GM21529 (cell line): ENCODE measurements at regions not wholly inside any gene's neighbourhood (a gene's known extent, or its start where the extent isn't known, plus 50 kb on each side); places are given as distances from the start of the nearest gene placed in this dataset.
"Not testable (repeated sequence)": the region's sequence is repeated elsewhere in the genome, so short reads cannot be mapped to it uniquely, and the experiment has no call there.

Experiments
- ATAC-seq: cut with Tn5 transposase; IDR thresholded peaks from one replicate; pipeline ENCODE4 v1.9.1; 2021; ENCODE audit not compliant: unreplicated experiment

GRCh38 chr10:28434063-28434462, 98.9 kb upstream of the WAC start:
- no peak for ATAC-seq

- no peak for ATAC-seq
Observed at GRCh38 chr10:28442403-28442802, 90.5 kb upstream of the WAC start.

DNA sequence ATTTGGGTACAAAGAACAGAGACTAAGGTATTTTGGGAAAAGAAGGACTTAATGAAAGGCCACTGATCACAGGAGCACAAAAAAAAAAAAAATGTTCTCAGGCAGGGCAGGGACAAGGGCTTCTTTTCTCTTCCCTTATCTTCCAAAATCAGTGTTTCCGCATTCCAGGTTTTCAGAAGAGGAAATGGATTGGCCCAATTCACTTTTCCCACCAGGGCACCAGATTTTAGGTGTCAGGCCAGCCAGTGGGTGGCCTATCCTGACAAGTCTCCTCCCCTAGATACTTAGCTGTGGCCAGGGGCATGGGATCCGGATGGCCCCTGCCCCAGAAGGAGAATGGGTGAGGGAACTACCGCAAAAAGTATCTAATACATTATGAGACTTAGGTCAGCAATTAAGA, 88.9 kb upstream of the WAC start:
- no peak for ATAC-seq

- ATAC-seq: no peak
Observed at GRCh38 chr10:28445516-28445915, 87.4 kb upstream of the WAC start.

- ATAC-seq: no peak
Observed at GRCh38 chr10:28449382-28449781, 83.5 kb upstream of the WAC start.

DNA sequence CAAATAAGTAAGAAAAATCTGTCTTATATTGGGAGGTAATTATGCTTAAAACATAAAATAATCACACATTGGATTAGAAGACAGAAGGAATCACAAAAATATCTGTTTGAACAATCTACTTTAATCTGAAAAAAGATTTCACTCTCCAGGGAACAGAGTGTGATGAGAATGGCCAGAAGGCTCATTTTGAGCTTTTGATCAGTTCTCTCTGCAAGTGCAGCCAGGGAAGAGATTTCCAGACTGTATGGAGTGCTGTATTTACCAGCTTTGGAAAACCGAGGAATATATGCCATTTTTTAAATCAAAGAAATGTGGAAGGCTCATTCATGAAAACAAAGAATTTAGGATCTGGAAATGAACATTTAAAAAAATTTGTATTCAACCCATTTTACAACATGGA, 83.0 kb upstream of the WAC start:
- no peak for ATAC-seq

DNA sequence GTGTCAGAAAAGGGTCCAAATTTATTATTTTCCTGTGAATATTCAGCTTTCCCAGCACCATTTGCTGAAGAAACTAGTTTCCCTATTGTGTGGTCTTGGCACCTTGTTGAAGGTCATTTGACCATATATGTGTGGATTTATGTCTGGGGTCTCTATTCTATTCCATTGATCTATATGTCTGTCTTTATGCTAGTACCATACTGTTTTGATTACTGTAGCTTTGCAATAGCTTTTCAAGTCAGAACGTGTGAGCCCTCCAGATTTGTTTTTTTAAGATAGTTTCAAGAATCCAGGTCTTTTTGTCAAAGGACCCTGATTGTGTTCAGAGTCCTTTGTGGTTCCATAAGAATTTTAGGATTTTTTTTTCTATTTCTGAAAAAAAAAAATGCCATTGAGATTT, 79.0 kb upstream of the WAC start:
- ATAC-seq: no peak

DNA sequence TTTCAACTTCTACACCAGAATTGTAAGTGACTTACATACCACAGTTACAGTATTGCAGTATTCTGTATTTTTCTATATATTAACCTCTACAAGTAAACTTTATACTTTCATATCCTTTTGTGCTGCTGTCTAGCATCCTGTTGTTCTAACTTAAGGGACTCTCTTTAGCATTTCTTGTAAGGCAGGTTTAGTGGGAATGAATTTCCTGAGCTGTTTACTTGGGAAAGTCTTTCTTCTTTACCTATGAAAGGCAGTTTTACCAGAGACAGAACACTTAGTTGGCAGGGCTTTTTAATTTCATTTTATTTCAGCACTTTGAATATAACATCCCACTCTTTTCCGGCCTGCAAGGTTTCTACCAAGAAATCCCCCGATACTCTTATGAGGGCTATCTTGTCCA, 75.8 kb upstream of the WAC start:
- no peak for ATAC-seq

DNA sequence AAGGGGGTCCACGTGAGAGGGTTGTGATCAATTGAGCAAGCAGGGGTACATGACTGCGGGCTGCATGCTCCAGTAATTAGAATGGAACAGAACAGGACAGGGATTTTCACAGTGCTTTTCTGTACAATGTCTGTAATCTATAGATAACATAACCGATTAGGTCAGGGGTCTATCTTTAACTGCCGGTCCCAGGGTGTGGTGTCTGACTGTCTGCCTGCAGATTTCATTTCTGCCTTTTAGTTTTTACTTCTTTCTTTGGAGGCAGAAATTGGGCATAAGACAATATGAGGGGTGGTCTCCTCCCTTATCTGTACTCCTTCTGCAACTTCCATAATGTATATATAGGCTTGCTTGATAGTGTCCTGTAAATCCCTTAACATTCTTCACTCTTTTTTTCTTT, 75.0 kb upstream of the WAC start:
- not testable (repeated sequence) for ATAC-seq

DNA sequence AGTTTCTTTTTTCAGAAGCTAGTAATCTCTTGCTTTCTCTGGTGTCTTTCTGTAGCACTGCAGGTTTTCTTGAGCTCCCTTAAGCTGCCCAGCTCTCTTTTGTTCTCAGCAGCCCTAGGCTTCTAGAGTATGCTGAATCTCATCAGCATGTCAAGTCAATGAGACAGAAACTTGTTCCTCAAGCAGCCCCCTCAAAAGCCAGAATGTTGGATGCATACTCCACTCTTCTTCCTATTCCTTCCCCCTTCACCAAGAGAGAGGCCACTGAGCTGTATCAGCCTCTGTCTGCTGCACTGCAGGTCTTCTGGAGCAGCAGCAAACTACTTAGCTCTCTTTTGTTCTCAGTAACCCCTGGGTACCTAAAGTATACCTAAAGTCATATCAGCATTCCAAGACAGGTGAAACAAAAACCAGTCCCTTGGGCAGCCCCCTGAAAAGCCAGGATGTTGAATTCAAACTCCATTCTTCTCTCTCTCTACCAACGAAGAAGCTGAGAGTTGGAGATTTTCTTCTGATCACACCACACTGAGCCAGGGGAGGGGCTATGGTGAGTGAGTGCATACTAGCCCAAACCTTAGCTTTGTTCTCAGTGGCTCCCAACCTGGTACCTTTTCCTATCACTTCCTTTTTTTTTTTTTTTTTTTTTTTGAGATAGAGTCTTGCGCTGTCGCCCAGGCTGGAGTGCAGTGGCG, 73.3 kb upstream of the WAC start:
- ATAC-seq: no peak

GRCh38 chr10:28463141-28463540, 69.8 kb upstream of the WAC start:
- no peak for ATAC-seq

DNA sequence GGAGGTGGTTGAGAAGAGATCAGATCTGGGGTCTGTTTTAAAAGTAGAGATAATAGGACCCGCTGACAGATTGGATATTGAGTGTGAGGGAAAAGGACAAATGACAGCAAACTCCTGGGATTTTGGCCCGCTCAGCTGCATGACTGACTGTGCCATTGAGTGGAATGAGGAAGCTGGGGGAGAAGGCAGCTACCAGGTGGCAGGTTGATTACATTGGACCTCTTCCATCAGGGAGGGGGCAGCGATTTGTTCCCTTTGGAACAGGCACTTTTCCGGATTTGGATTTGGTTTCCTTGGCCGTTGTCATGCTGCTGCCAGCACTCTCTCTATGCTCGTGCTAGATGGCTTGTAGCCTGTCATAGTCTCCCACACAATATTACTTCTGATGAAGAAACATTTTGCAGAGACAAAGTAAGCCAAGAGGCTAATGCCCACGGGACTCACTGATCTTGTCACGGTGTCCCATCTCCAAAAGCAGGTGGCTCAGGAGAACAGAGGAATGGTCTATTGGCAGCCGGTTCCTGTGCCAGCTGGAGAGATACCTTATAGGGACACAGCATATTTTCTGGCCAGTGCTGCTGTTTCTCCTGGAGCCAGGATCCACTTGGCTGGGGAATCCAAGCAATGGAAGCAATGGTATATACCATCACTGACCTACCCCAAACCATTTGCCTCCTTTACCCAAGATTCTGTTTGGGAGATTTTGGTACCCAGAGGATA, 69.1 kb upstream of the WAC start:
- ATAC-seq: no peak

DNA sequence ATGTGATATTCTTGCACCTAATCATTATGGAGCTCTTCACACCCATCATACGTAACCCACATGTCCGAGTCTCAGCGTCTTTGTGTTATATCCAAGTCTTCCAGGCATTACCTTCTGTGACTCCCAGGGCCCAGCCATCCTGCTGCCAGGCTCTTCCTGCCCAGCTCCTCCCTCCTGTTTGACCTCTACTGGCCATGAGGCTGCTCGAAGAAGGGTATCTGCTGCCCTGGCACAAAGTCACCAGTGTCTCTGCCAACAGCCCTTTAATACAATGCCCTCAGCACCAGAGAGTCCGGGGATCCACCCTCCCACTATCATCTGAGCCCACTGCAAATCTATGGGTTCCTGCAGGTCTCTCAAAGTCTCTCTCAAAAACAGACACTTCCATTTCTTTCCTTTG, 65.3 kb upstream of the WAC start:
- no peak for ATAC-seq

DNA sequence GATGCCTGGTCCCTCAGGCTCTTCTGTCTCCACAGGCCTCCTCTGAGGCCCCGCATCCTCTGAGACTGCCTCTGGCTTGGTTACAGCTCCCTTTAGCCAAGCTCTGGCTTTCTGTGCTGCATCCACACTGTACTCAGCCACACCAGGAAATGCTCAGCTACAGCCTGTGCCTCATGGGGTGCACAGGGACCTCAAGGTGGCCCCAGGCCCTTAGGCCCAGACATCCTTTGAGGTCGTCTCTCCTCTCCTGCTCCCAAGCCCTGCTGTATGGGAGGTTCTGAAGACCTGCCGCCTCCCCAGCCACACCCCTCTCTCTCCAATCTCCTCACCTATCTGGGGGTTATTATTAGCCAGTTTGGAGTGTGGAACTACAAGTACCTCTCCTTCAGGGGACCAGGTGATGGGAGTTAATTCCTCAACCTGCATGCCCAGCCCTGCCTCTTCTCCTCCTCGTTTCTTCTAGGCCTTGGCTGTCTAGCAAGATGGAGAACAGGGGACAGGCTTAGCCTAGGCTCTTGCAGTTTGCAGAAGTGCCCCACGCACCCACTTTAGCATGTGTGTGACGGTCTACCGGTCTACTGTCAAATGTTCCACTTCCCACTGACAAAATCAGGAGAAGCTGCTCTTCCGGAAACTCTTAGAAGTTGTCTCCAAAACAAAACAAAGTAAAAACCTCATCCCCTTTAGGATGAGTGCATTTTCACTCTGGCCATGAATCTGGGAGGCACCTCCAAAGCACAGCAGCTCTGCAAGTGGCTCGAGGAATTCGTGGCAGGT, 64.0 kb upstream of the WAC start:
- ATAC-seq: no peak

DNA sequence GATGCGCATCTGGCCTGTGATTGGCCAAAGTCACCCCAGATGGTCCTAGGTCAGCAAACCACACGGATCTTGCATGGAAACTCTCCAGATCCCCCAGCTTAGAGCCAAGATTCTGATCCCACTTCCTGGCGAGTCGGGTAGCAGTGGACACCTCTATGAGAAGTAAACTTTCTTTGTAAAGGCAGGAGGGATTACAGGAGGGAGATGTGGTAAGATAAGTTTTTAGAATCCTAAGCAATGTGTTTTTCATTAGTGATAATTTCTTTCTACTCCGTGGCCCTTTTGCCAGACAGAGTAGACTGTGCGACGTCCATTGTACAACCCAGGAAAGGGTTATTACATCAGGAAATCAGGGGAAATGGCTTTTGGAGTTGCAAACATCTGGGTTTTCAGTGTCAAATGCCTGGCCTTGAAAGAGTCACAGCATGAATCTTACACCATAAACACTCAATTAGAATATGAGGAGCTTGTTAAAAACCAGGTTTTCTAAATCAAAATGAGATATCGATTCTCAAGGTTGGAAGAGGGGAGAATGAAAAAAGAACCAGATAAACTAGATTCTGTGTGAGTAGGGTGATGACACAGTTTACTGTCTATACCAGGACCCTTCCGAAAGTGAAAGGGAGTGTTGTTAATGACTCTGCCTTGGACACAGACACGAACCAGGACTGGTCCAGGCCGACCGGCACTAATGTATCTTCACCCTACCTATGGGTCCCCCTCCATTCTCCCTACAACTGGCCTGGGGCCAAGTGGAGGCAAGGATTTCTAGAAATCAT, 61.9 kb upstream of the WAC start:
- ATAC-seq: no peak

- no peak for ATAC-seq
Observed at GRCh38 chr10:28471652-28472050, 61.3 kb upstream of the WAC start.

DNA sequence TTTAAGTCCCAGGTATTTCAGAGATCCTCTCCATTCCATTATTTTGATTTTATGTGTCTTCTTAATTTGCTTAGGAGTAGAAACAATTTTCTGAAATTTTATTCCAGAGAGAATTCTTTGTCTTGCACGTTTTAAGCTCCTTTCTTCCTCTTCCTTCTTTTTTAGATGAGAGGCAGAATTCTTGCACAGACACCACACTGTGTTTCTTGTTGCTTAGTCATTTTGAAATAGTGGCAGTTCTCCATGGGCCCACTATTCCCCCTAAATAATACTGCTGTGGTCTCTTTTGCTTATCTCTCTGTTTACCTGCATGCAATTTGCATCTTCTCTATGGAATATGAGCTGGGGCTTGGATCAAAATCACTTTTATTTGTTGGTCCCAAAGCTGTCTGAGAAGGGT, 54.3 kb upstream of the WAC start:
- ATAC-seq: no peak

- no peak for ATAC-seq
Observed at GRCh38 chr10:28479425-28479865, 53.5 kb upstream of the WAC start.

DNA sequence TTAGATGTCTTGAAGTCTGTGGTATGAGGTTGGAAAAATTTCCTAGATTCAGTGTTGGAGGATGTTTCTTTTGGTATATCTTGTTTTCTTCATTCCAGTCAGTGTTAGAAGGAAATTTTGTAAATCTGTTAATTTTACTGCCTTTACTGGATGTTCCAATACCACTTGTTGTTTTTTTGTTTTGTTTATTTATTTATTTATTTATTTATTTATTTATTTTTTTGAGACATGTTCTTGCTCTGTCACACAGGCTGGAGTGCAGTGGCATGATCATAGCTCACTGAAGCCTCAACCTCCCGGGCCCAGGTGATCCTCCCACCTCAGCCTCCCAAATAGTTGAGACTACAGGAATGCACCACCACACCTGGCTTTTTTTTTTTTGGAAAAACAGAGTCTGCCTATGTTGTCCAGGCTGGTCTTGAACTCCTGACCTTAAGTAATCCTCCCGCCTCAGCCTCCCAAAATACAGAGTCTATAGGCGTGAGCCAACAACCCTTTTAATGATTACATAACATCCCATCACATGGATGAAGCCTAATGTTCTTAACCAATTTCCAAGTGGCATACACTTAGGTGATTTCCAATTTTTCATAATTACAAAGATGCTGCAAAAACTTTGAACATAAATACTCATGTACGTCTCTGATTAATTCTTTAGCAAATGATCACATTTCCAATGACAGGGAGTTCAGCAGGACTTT, 52.8 kb upstream of the WAC start:
- ATAC-seq: no peak

- ATAC-seq: no peak
Observed at GRCh38 chr10:28480628-28480965, 52.3 kb upstream of the WAC start.

DNA sequence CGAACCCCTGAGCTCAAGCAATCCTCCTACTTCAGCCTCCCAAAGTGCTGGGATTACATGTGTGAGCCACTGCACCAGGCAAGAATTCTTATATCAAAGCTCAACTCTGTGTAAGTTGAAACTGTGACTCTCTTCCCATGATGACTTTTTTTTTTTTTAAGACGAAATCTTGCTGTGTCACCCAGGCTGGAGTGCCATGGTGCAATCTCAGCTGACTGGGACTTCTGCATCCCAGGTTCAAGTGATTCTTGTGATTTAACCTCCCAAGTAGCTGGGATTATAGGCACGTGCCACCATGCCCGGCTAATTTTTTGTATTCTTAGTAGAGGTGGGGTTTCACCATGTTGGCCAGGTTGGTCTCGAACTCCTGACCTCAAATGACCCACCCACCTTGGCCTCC, 51.6 kb upstream of the WAC start:
- not testable (repeated sequence) for ATAC-seq
